ENCODE measurements at regions not wholly inside any gene's neighbourhood (a gene's known extent, or its start where the extent isn't known, plus 50 kb on each side); places are given as distances from the start of the nearest gene placed in this dataset.
"Not testable (repeated sequence)": the region's sequence is repeated elsewhere in the genome, so short reads cannot be mapped to it uniquely, and the experiment has no call there.

GRCh38 chr4:3949916-3950315 is 183.7 kb downstream of the ADRA2C start:
- in situ Hi-C loops (cut with MboI), result loop anchor here (10.0 kb wide), 1 partner anchor 175 kb away; no protein-coding TSS in a partner anchor
- POLR2A ChIA-PET; ATAC-seq; FAIRE-seq; H3K4me2 ChIP-seq (ENCODE audit: insufficient read depth, low read length); H3K27me3 ChIP-seq (ENCODE audit: control insufficient read depth in 2 of 2, insufficient read depth in 2 of 2, low read length in 2 of 2); H3K9ac ChIP-seq (ENCODE audit: insufficient read depth in 1 of 2, low read depth in 2 of 2, low read length in 2 of 2); CTCF ChIA-PET (ENCODE audit: low intra/inter-chr PET ratio); intact Hi-C loops (cut with micrococcal nuclease); H4K20me1 ChIP-seq (replicated peaks; ENCODE audit: control insufficient read depth, insufficient read depth, low read length); H3K4me3 ChIP-seq; H3K9me1 ChIP-seq (ENCODE audit: control insufficient read depth, insufficient read depth, low read length); H2AFZ ChIP-seq (ENCODE audit: low read depth, low read length); H3K79me2 ChIP-seq (ENCODE audit: control insufficient read depth, insufficient read depth, low read length); H3K27ac ChIP-seq (ENCODE audit: extremely low read depth, low read depth, low read length); H3K9me3 ChIP-seq (replicated peaks; ENCODE audit: control insufficient read depth, insufficient read depth, low read depth, low read length); H3K36me3 ChIP-seq (ENCODE audit: control insufficient read depth, insufficient read depth, low read length): not testable (repeated sequence)
- 72% methylated on average over 4 of the region's 5 CpGs for WGBS (ENCODE audit: insufficient coverage, low coverage, missing lambda C conversion rate)
- peak in 1 of 4 experiments; percentile 28 for DNase-seq (ENCODE audit: extremely low read depth in 1 of 4, low spot score in 3 of 4)
- TF ChIP-seq, protein P1, sequence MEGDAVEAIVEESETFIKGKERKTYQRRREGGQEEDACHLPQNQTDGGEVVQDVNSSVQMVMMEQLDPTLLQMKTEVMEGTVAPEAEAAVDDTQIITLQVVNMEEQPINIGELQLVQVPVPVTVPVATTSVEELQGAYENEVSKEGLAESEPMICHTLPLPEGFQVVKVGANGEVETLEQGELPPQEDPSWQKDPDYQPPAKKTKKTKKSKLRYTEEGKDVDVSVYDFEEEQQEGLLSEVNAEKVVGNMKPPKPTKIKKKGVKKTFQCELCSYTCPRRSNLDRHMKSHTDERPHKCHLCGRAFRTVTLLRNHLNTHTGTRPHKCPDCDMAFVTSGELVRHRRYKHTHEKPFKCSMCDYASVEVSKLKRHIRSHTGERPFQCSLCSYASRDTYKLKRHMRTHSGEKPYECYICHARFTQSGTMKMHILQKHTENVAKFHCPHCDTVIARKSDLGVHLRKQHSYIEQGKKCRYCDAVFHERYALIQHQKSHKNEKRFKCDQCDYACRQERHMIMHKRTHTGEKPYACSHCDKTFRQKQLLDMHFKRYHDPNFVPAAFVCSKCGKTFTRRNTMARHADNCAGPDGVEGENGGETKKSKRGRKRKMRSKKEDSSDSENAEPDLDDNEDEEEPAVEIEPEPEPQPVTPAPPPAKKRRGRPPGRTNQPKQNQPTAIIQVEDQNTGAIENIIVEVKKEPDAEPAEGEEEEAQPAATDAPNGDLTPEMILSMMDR (IDR thresholded peaks at IDR 0.05 in 2 of 3, conservative IDR thresholded peaks at IDR 0.05 in 1 of 3; ENCODE audit: insufficient read depth in 2 of 3, low read depth in 1 of 3, low read length in 3 of 3), result peak; percentile 30 to 40 (median 33); a peak in 4 of 6 replicates
- TF ChIP-seq RAD21 (CRISPR knock-in tag; conservative IDR thresholded peaks at IDR 0.05 in 1 of 2, IDR thresholded peaks at IDR 0.05 in 1 of 2), result peak in 1 of 2 experiments; percentile 35; a peak in 2 of 4 replicates
- H3K4me1 ChIP-seq (replicated peaks in 1 of 2; ENCODE audit: control insufficient read depth in 2 of 2, insufficient read depth in 2 of 2, low read length in 2 of 2), result peaks cover 0 to 12% of the 10 kb centered on the region in 2 experiments; a peak in 2 of 5 replicates
- BruUV-seq (replicated peaks), result TSS peak; percentile 40

DNA sequence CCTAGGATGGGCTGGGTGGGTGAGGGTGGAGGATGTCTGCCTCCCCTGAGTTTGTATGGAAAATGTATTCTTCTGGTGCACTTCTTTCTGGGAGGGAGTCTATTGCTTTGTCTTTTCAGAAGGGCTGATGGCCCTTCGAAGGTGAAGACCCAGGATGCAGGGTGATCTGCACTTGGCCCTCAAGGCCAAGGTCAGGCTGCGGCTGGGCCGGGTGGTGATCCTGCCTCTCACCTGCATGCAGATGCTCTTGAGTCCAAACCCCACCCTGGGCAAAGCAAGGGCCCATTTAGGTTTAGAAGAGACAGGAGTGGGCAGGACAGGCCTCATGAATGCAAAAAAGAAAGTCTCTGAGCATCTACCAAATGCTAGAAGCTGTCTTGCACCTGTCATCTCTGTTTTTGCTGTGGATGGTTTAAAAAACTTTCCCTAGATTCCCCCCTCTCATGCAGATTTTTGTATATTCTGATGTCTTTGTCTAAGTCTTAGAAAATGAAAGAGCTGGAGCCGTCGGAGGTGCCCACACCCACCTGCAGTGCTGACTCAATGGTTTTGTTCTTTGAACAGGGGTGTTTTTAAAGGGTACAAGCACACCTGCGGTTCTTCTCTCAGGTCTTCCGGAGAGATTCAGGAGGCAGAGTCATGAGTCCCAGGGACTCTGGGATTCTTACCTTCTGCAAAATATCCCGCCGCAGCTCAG is 186.4 kb downstream of the ADRA2C start:
- ATAC-seq; H3K9me1 ChIP-seq (ENCODE audit: control insufficient read depth, insufficient read depth, low read length); intact Hi-C loops (cut with micrococcal nuclease); DNase-seq (ENCODE audit: extremely low read depth in 1 of 4, low spot score in 3 of 4); in situ Hi-C loops (cut with MboI); POLR2A ChIA-PET; H3K9ac ChIP-seq (ENCODE audit: insufficient read depth in 1 of 2, low read depth in 2 of 2, low read length in 2 of 2); H2AFZ ChIP-seq (ENCODE audit: low read depth, low read length); H3K9me3 ChIP-seq (replicated peaks; ENCODE audit: control insufficient read depth, insufficient read depth, low read depth, low read length); H3K27ac ChIP-seq (ENCODE audit: extremely low read depth, low read depth, low read length); BruUV-seq (replicated peaks); H3K27me3 ChIP-seq (ENCODE audit: control insufficient read depth in 2 of 2, insufficient read depth in 2 of 2, low read length in 2 of 2); H4K20me1 ChIP-seq (replicated peaks; ENCODE audit: control insufficient read depth, insufficient read depth, low read length); H3K4me3 ChIP-seq; H3K4me2 ChIP-seq (ENCODE audit: insufficient read depth, low read length); H3K36me3 ChIP-seq (ENCODE audit: control insufficient read depth, insufficient read depth, low read length); H3K79me2 ChIP-seq (ENCODE audit: control insufficient read depth, insufficient read depth, low read length); FAIRE-seq; CTCF ChIA-PET (ENCODE audit: low intra/inter-chr PET ratio): not testable (repeated sequence)
- 83% methylated on average over 9 of the region's 9 CpGs for WGBS (ENCODE audit: insufficient coverage, low coverage, missing lambda C conversion rate)
- peaks cover 0 to 12% of the 10 kb centered on the region in 2 experiments; a peak in 2 of 5 replicates for H3K4me1 ChIP-seq (replicated peaks in 1 of 2; ENCODE audit: control insufficient read depth in 2 of 2, insufficient read depth in 2 of 2, low read length in 2 of 2)

DNA sequence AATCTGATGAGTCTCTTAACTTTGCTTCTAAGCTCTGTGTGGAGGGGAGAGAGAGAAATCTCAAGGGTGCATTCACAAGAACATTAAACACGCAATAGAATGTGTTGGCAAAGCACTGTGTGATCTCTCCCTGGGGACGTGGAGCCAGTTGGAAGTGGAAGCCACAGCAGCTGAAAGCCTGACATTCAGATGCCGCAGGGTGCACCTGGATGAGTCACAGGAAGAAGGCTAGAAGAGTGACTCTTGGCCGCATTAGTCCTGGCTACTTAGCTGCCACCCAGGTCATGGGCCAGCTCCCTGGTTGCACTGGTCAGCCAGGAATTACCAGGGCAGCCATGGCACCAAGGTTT is 186.9 kb downstream of the ADRA2C start:
- DNase-seq (ENCODE audit: extremely low read depth in 1 of 4, low spot score in 3 of 4); in situ Hi-C loops (cut with MboI); BruUV-seq (replicated peaks); H3K9ac ChIP-seq (ENCODE audit: insufficient read depth in 1 of 2, low read depth in 2 of 2, low read length in 2 of 2); H3K9me3 ChIP-seq (replicated peaks; ENCODE audit: control insufficient read depth, insufficient read depth, low read depth, low read length); H2AFZ ChIP-seq (ENCODE audit: low read depth, low read length); H3K27me3 ChIP-seq (ENCODE audit: control insufficient read depth in 2 of 2, insufficient read depth in 2 of 2, low read length in 2 of 2); H3K79me2 ChIP-seq (ENCODE audit: control insufficient read depth, insufficient read depth, low read length); H3K4me3 ChIP-seq; H3K4me2 ChIP-seq (ENCODE audit: insufficient read depth, low read length); H4K20me1 ChIP-seq (replicated peaks; ENCODE audit: control insufficient read depth, insufficient read depth, low read length); POLR2A ChIA-PET; H3K27ac ChIP-seq (ENCODE audit: extremely low read depth, low read depth, low read length); CTCF ChIA-PET (ENCODE audit: low intra/inter-chr PET ratio); intact Hi-C loops (cut with micrococcal nuclease); ATAC-seq; FAIRE-seq; H3K36me3 ChIP-seq (ENCODE audit: control insufficient read depth, insufficient read depth, low read length); H3K9me1 ChIP-seq (ENCODE audit: control insufficient read depth, insufficient read depth, low read length): not testable (repeated sequence)
- WGBS (ENCODE audit: insufficient coverage, low coverage, missing lambda C conversion rate), result 78% methylated on average over 4 of the region's 4 CpGs
- peaks cover 0 to 12% of the 10 kb centered on the region in 2 experiments; a peak in 2 of 5 replicates for H3K4me1 ChIP-seq (replicated peaks in 1 of 2; ENCODE audit: control insufficient read depth in 2 of 2, insufficient read depth in 2 of 2, low read length in 2 of 2)

Measured in K562 (cell line).